Epithelial cell of esophagus (primary cell): ENCODE measurements at regions not wholly inside any gene's neighbourhood (a gene's known extent, or its start where the extent isn't known, plus 50 kb on each side); places are given as distances from the start of the nearest gene placed in this dataset.
A peak's percentile ranks its signal among the peaks of the same experiment; 100 is the strongest.

ENCODE experiments used
- DNase-seq: peaks from one replicate; pipeline ENCODE4 v3.0.0; 2010; ENCODE audit warnings: low read depth
- H3K4me3 ChIP-seq: 2 replicates; pipeline ENCODE4 v1.5.1; 2011; ENCODE audit warnings: mild to moderate bottlenecking, low read length, control low read depth
- CTCF ChIP-seq: IDR thresholded peaks from 2 replicates; pipeline ENCODE4 v1.5.1; 2011; ENCODE audit warnings: low read depth, mild to moderate bottlenecking, low read length, control low read depth, inconsistent platforms; ENCODE audit not compliant: insufficient read depth; ENCODE audit errors: missing control alignments

GRCh38 chr2:228839421-228839876 is 431.6 kb downstream of the PID1 start:
- TF ChIP-seq CTCF, result no peak
- DNase-seq, result no peak

GRCh38 chr2:228838819-228839218 is 432.3 kb downstream of the PID1 start:
- TF ChIP-seq CTCF, result no peak
- DNase-seq, result no peak
- H3K4me3 ChIP-seq, result no peak overlapping the region

More at GRCh38 chr2:228839421-228839876, 431.6 kb downstream of the PID1 start:
- H3K4me3 ChIP-seq, result no peak overlapping the region

GRCh38 chr2:228828397-228828796 is 442.7 kb downstream of the PID1 start:
- no peak for TF ChIP-seq CTCF
- DNase-seq, result no peak
- H3K4me3 ChIP-seq, result no peak overlapping the region

GRCh38 chr2:228827056-228827700 is 443.9 kb downstream of the PID1 start:
- H3K4me3 ChIP-seq, result no peak overlapping the region
- TF ChIP-seq CTCF, result no peak
- DNase-seq, result peak; percentile 71

GRCh38 chr2:228819701-228820100 is 451.4 kb downstream of the PID1 start:
- H3K4me3 ChIP-seq, result no peak overlapping the region
- TF ChIP-seq CTCF, result no peak
- DNase-seq, result no peak

GRCh38 chr2:228802181-228803071 is 468.7 kb downstream of the PID1 start:
- DNase-seq, result no peak
- H3K4me3 ChIP-seq, result no peak overlapping the region
- TF ChIP-seq CTCF, result no peak
